Karpas-422 (cell line): ENCODE measurements at regions not wholly inside any gene's neighbourhood (a gene's known extent, or its start where the extent isn't known, plus 50 kb on each side); places are given as distances from the start of the nearest gene placed in this dataset.

ENCODE experiments used
- DNase-seq: peaks from one replicate; pipeline ENCODE4 v3.0.0-alpha.2; 2015
- H2AFZ ChIP-seq: fragments of 200-600 bp; sonication (generic); 2 replicates; pipeline ENCODE4 v1.6.1; 2014; ENCODE audit warnings: antibody characterized with exemption, low read length, mixed read lengths
- H3K27ac ChIP-seq: fragments of 200-600 bp; sonication (generic); 2 replicates; pipeline ENCODE4 v1.5.1; 2014; ENCODE audit warnings: mild to moderate bottlenecking, low read length, moderate library complexity
- H3K27me3 ChIP-seq: fragments of 200-600 bp; sonication (generic); 2 replicates; pipeline ENCODE4 v1.6.1; 2014; ENCODE audit warnings: low read length, mixed read lengths
- H3K36me3 ChIP-seq: fragments of 200-600 bp; sonication (generic); 2 replicates; pipeline ENCODE4 v1.6.1; 2014; ENCODE audit warnings: low read length, mixed read lengths; ENCODE audit not compliant: insufficient read depth
- H3K4me1 ChIP-seq: fragments of 200-600 bp; sonication (generic); 2 replicates; pipeline ENCODE4 v1.6.1; 2014; ENCODE audit warnings: mild to moderate bottlenecking, low read length, mixed read lengths
- H3K4me2 ChIP-seq: fragments of 200-600 bp; sonication (generic); 2 replicates; pipeline ENCODE4 v1.6.1; 2014; ENCODE audit warnings: low read length, low read depth, mild to moderate bottlenecking; ENCODE audit not compliant: poor library complexity, severe bottlenecking
- H3K4me3 ChIP-seq: fragments of 200-600 bp; sonication (generic); 2 replicates; pipeline ENCODE4 v1.5.1; 2014; ENCODE audit warnings: mild to moderate bottlenecking, antibody characterized with exemption, low read length, mixed read lengths
- H3K79me2 ChIP-seq: fragments of 200-600 bp; sonication (generic); 2 replicates; pipeline ENCODE4 v1.6.1; 2014; ENCODE audit warnings: mild to moderate bottlenecking, low read length, mixed read lengths
- H3K9ac ChIP-seq: fragments of 200-600 bp; sonication (generic); 2 replicates; pipeline ENCODE4 v1.6.0; 2014; ENCODE audit warnings: low read length
- H3K9me2 ChIP-seq: fragments of 200-600 bp; sonication (generic), shearing (Covaris generic); replicated peaks from 2 replicates; pipeline ENCODE4 v1.6.0; 2014; ENCODE audit warnings: mild to moderate bottlenecking, low read length, moderate library complexity; ENCODE audit not compliant: insufficient read depth
- H3K9me3 ChIP-seq: fragments of 300-700, 200-600 bp; sonication (generic); 2 replicates; pipeline ENCODE4 v1.6.1; 2014; ENCODE audit warnings: low read length, mixed read lengths
- H4K20me1 ChIP-seq: fragments of 200-600 bp; sonication (generic); 2 replicates; pipeline ENCODE4 v1.6.1; 2014; ENCODE audit warnings: mild to moderate bottlenecking, antibody characterized with exemption, low read length, low read depth; ENCODE audit not compliant: insufficient read depth

DNA sequence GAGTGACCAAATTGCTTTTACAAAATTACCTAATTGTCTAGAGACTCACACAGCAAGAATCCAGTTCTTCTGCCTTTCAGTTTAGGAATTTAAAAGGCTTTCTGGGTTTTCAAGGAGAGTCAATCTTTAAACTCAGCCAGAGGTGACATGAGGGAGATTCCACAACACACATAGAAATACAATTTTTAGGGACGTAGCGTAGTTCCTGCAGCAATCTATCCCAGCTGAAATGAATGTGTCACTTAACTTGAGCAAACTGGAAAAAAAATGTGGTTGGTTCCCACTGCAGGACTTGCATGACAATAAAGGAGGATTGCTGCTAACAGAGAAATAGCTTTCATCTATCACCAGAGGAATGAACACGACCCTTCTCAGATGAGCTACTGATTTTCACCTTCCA is 269.7 kb downstream of the OTOL1 start:
- H3K36me3 ChIP-seq = no peaks in the 10 kb centered on the region
- H3K9ac ChIP-seq = no peak overlapping the region
- no peaks in the 10 kb centered on the region for H3K4me1 ChIP-seq
- DNase-seq = no peak
- no peak overlapping the region for H3K4me3 ChIP-seq
- H3K79me2 ChIP-seq = no peaks in the 10 kb centered on the region
- H4K20me1 ChIP-seq = no peaks in the 10 kb centered on the region
- no peak overlapping the region for H2AFZ ChIP-seq
- H3K27me3 ChIP-seq = no peaks in the 10 kb centered on the region
- peaks cover 5% of the 10 kb centered on the region; the same call in 1 of the 2 replicates for H3K9me2 ChIP-seq
- no peak overlapping the region for H3K4me2 ChIP-seq
- H3K27ac ChIP-seq = no peak overlapping the region
- peaks cover 6% of the 10 kb centered on the region for H3K9me3 ChIP-seq

DNA sequence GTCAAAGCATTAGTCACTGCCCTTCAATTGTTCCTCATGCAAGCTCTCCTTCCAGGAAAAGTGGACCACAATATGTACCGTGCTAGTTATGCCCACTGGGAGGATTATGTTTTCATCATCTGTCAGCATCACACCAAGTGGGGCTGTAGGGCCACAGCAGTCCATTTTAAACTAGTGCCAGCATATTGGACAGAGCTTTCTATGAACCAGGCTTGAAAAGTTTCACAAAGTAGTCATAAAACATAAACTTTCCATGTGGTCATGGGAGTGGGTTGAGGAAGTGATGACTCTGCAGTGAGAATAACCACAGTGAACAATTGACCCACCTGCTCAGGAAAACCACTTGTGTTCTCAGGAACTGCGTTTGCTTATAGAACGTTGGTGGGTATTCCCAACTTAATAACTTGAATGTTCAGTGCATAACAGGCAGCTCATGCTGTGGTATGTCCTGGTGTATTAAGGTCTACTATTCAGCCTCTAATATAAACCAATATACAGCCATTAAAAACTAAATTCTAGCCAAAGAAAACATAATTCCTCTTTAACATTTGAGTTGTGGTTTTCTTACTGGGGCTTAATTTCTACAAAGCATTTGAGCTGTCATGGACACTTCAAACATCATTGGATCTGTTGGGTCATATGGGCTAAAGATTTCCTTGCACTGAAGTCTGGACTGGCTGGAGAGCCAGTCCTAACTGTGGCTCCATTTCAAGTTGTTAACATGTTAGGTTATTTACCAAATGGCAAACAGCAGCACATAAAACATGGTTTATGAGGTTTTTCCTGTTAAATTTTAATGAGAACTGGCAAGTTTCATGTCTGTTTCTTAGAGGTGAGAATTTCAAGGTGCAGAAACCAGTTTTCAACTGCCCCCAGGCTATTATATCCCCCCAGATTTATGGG is 274.1 kb downstream of the OTOL1 start:
- no peak overlapping the region for H3K9ac ChIP-seq
- no peaks in the 10 kb centered on the region for H3K4me1 ChIP-seq
- no peak overlapping the region for H2AFZ ChIP-seq
- peaks cover 3% of the 10 kb centered on the region for H3K9me3 ChIP-seq
- H3K79me2 ChIP-seq = no peaks in the 10 kb centered on the region
- H3K9me2 ChIP-seq = 0 out of 2 replicates have a peak, but pooled peaks cover 5% of the 10 kb centered on the region
- H3K27me3 ChIP-seq = no peaks in the 10 kb centered on the region
- DNase-seq = no peak
- no peaks in the 10 kb centered on the region for H3K36me3 ChIP-seq
- H4K20me1 ChIP-seq = no peaks in the 10 kb centered on the region
- H3K27ac ChIP-seq = no peak overlapping the region
- no peak overlapping the region for H3K4me2 ChIP-seq
- no peak overlapping the region for H3K4me3 ChIP-seq

DNA sequence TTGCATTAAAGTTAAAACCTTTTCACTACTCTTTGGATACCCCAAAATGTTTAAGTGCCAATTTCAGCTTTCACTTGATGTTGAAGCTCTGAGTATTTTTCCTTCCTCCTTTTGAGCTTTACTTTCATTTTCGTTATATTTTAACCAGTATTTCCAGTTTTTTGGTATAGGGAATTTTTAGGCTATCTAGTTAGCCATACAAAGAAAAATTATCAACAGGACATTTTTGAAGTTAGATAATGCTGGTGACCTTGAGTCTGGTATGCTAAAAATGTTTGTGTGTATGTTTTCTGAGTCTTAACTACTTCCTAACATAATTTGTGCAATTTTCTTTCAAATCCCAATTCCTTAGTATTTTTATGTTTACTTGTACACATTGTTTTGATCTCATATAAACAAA is 284.8 kb downstream of the OTOL1 start:
- Histone ChIP-seq H3K4me2 (no peak overlapping the region), H4K20me1 (no peaks in the 10 kb centered on the region), H3K4me3 (no peak overlapping the region), H2AFZ (no peak overlapping the region), H3K4me1 (no peaks in the 10 kb centered on the region), H3K79me2 (no peaks in the 10 kb centered on the region), H3K9ac (no peak overlapping the region), H3K27me3 (no peaks in the 10 kb centered on the region), H3K9me3 (peaks cover 4% of the 10 kb centered on the region; the same call in 1 of the 2 replicates), H3K36me3 (no peaks in the 10 kb centered on the region), H3K9me2 (no peaks in the 10 kb centered on the region), H3K27ac (no peak overlapping the region)
- no peak for DNase-seq

DNA sequence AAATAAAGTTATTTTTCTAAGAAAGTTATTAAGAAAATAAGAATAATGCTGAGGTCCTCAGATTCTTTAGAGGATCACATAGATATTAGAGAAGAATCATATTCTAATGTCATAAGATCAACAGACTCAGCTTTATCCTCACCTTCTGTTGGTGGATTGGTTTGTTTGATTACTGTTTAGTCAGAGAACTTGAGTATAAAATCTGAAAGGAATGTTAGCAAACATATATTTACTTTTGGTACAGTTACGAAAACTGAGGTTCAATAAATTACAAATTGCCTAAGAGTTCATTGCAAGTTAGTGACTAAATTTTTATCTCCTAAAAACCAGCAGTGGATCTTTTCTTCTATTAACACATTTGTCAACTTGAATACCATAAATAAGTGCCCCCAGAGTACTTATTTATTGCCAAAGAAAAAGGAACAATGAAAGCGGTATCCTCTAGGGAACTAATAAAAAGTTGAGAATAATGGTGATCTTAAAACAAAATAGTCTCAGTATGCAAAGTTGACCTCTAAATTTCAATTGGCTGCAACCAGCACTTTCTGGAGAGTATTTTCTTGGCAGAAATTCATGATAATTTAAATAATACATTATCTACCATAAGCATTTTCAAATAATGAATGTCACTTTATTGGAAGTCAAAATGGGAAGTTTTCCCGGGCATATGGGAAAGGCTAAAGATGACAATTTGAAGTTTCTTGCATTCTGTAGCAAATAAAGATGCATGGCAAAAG is 296.8 kb downstream of the OTOL1 start:
- no peaks in the 10 kb centered on the region for H3K36me3 ChIP-seq
- no peaks in the 10 kb centered on the region for H4K20me1 ChIP-seq
- H3K9me2 ChIP-seq = 0 out of 2 replicates have a peak, but pooled peaks cover 6% of the 10 kb centered on the region
- no peak overlapping the region for H3K9ac ChIP-seq
- H3K4me1 ChIP-seq = no peaks in the 10 kb centered on the region
- H3K27ac ChIP-seq = no peak overlapping the region
- H3K4me2 ChIP-seq = no peak overlapping the region
- no peak overlapping the region for H3K4me3 ChIP-seq
- DNase-seq = no peak
- peaks cover 6% of the 10 kb centered on the region for H3K9me3 ChIP-seq
- no peaks in the 10 kb centered on the region for H3K79me2 ChIP-seq
- no peak overlapping the region for H2AFZ ChIP-seq
- H3K27me3 ChIP-seq = no peaks in the 10 kb centered on the region

DNA sequence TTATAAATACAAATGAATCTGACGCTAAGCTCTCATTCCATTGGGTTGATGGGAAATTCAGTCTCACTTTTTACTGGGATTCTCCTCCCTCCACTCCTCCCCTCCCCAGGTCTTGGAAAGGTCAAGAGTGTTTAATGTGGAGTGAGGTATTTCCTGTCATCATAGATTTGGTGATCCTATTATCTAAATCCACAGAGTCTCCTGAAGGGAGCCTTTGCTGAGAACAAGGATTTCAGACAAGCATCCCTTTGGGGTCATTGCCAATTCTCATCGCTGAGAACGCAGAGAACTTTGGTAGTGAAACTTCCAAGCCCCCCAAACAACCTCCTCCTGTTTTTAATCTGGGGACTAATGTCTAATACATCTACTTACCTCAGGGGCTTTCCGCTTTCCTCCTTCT is 297.9 kb downstream of the OTOL1 start:
- H3K4me1 ChIP-seq = no peaks in the 10 kb centered on the region
- no peaks in the 10 kb centered on the region for H4K20me1 ChIP-seq
- H3K9me2 ChIP-seq = 0 out of 2 replicates have a peak, but pooled peaks cover 6% of the 10 kb centered on the region
- H3K9me3 ChIP-seq = peaks cover 6% of the 10 kb centered on the region
- H2AFZ ChIP-seq = no peak overlapping the region
- no peaks in the 10 kb centered on the region for H3K36me3 ChIP-seq
- no peaks in the 10 kb centered on the region for H3K27me3 ChIP-seq
- H3K79me2 ChIP-seq = no peaks in the 10 kb centered on the region
- no peak overlapping the region for H3K9ac ChIP-seq
- no peak overlapping the region for H3K4me3 ChIP-seq
- H3K27ac ChIP-seq = no peak overlapping the region
- no peak overlapping the region for H3K4me2 ChIP-seq
- no peak for DNase-seq

DNA sequence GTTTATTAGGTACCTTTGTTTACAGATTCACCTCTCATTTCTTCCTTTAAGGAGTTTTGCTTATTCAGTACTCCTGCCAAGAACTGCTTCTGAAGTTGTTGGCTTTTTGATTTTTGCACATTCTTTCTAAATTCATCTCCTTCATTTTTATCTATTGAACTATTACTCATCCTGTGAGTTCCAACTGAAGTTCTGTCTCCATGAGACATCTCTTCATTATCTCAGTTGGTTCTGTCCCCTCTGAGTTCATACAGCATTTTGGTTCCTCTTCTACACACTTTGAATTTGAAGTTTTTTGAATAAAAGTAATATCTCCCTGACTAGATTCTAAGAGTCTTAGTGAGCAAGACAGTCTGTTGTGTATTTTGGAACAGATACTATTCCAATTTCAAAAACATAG is 299.7 kb downstream of the OTOL1 start:
- H3K4me1 ChIP-seq = no peaks in the 10 kb centered on the region
- H3K79me2 ChIP-seq = no peaks in the 10 kb centered on the region
- H3K27me3 ChIP-seq = no peaks in the 10 kb centered on the region
- H3K9me2 ChIP-seq = 0 out of 2 replicates have a peak, but pooled peaks cover 6% of the 10 kb centered on the region
- H3K36me3 ChIP-seq = no peaks in the 10 kb centered on the region
- no peak overlapping the region for H3K27ac ChIP-seq
- no peaks in the 10 kb centered on the region for H4K20me1 ChIP-seq
- H3K9ac ChIP-seq = no peak overlapping the region
- no peak for DNase-seq
- no peak overlapping the region for H2AFZ ChIP-seq
- no peak overlapping the region for H3K4me2 ChIP-seq
- peaks cover 2% of the 10 kb centered on the region; the same call in 1 of the 2 replicates for H3K9me3 ChIP-seq
- no peak overlapping the region for H3K4me3 ChIP-seq

DNA sequence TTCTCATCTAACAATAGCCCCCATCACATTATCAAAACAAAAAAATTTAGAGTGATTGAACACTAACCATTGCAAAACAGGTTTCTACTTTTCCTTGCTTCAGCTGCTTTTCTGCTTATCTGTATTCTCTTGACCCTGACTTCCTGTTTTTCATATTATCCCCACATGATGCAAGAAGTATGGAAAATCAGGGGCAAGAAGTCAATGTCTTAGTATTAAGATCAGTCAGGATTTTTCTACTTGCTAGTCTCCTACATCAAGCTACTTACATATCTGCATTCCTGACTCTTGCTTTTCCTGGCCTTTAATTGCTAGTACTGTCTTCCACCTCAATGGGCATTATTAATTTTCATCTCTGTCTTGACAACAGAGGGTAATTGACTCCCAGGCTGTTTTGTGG is 300.2 kb downstream of the OTOL1 start:
- no peak overlapping the region for H2AFZ ChIP-seq
- H3K79me2 ChIP-seq = no peaks in the 10 kb centered on the region
- H3K4me3 ChIP-seq = no peak overlapping the region
- no peaks in the 10 kb centered on the region for H3K27me3 ChIP-seq
- no peaks in the 10 kb centered on the region for H4K20me1 ChIP-seq
- no peak for DNase-seq
- H3K27ac ChIP-seq = no peak overlapping the region
- no peaks in the 10 kb centered on the region for H3K4me1 ChIP-seq
- H3K4me2 ChIP-seq = no peak overlapping the region
- no peaks in the 10 kb centered on the region for H3K36me3 ChIP-seq
- no peak overlapping the region for H3K9ac ChIP-seq
- H3K9me2 ChIP-seq = 0 out of 2 replicates have a peak, but pooled peaks cover 6% of the 10 kb centered on the region
- peaks cover 2% of the 10 kb centered on the region; the same call in 1 of the 2 replicates for H3K9me3 ChIP-seq

DNA sequence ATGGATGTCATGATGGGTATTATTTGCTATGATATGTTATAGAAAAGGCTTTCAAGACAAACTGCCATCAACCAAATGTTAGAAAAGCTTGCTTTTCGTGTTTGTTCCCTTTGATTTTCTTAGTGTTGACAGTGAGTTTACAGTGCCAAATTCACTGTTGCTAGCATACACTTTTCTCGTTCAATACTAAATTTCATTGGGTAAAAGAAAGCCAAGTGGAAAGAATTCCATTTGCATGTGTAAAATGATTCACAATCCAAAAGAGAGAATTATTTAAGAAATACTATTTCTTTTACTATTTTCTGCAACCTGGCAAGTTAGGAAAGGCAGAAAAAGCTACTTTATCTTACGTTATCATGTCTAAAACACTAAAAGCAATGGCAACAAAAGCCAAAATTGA is 301.4 kb downstream of the OTOL1 start:
- Histone ChIP-seq H3K9me2 (0 out of 2 replicates have a peak, but pooled peaks cover 6% of the 10 kb centered on the region), H3K27me3 (no peaks in the 10 kb centered on the region), H3K36me3 (no peaks in the 10 kb centered on the region), H3K4me1 (no peaks in the 10 kb centered on the region), H3K79me2 (no peaks in the 10 kb centered on the region), H3K27ac (no peak overlapping the region), H3K9ac (no peak overlapping the region), H3K9me3 (no peaks in the 10 kb centered on the region), H2AFZ (no peak overlapping the region), H3K4me3 (no peak overlapping the region), H4K20me1 (no peaks in the 10 kb centered on the region), H3K4me2 (no peak overlapping the region)
- no peak for DNase-seq
